WTC11 (cell line): ENCODE measurements at regions not wholly inside any gene's neighbourhood (a gene's known extent, or its start where the extent isn't known, plus 50 kb on each side); places are given as distances from the start of the nearest gene placed in this dataset.

Source experiments
- ATAC-seq: fragments of 200-7000 bp; cut with Tn5 transposase; 2 replicates; pipeline ENCODE4 v1.10.0; 2021; ENCODE audit warnings: mild to moderate bottlenecking, moderate library complexity
- CTCF ChIA-PET: fragments of 300-600 bp; sonication (Branson Sonifier 250); formaldehyde crosslinking; loops from one replicate; lab custom pipeline; 2021; ENCODE audit warnings: antibody characterized with exemption; lab: Charles Lee
- POLR2A ChIA-PET: fragments of 350-600 bp; sonication (Branson Sonifier 250); formaldehyde crosslinking; loops from one replicate; lab custom pipeline; 2021; ENCODE audit warnings: antibody characterized with exemption; lab: Charles Lee
- DNase-seq: peaks from one replicate; pipeline ENCODE4 v3.0.0; 2021; ENCODE audit warnings: low spot score
- H3K27ac Mint-ChIP-seq: 2 replicates; pipeline ENCODE4 v1.8.0; 2021; ENCODE audit warnings: mixed read lengths
- H3K27me3 Mint-ChIP-seq: 2 replicates; pipeline ENCODE4 v1.8.0; 2021; ENCODE audit warnings: low read depth, mild to moderate bottlenecking, moderate library complexity, mixed read lengths
- H3K36me3 Mint-ChIP-seq: 2 replicates; pipeline ENCODE4 v1.8.0; 2021; ENCODE audit warnings: mixed read lengths
- H3K4me1 Mint-ChIP-seq: 2 replicates; pipeline ENCODE4 v1.8.0; 2022; ENCODE audit warnings: mixed read lengths
- H3K4me3 Mint-ChIP-seq: 2 replicates; pipeline ENCODE4 v1.8.0; 2021; ENCODE audit warnings: mild to moderate bottlenecking, moderate library complexity, mixed read lengths
- H3K9me3 Mint-ChIP-seq: 2 replicates; pipeline ENCODE4 v1.8.0; 2021; ENCODE audit warnings: mixed read lengths
- ARID4B ChIP-seq: sonication (generic); formaldehyde crosslinking; IDR thresholded peaks from 2 replicates; pipeline ENCODE4 v1.8.0; 2023; ENCODE audit warnings: missing genetic modification reagents, mild to moderate bottlenecking, borderline replicate concordance
- CREM ChIP-seq: sonication (generic); formaldehyde crosslinking; IDR thresholded peaks from 2 replicates; pipeline ENCODE4 v1.8.1; 2022; ENCODE audit warnings: mild to moderate bottlenecking, missing genetic modification reagents, moderate library complexity
- CTCF ChIP-seq: fragments of 200-600 bp; IDR thresholded peaks from 2 replicates; pipeline ENCODE4 v1.8.0; 2022; ENCODE audit warnings: antibody characterized with exemption
- ELF4 ChIP-seq: sonication (generic); formaldehyde crosslinking; IDR thresholded peaks from 2 replicates; pipeline ENCODE4 v1.8.1; 2022; ENCODE audit warnings: low read depth, mild to moderate bottlenecking, moderate library complexity, missing genetic modification reagents
- FOXP4 ChIP-seq: sonication (generic); formaldehyde crosslinking; IDR thresholded peaks from 2 replicates; pipeline ENCODE4 v1.8.0; 2022; ENCODE audit warnings: mild to moderate bottlenecking, missing genetic modification reagents
- GABPB1 ChIP-seq: sonication (generic); formaldehyde crosslinking; IDR thresholded peaks from 2 replicates; pipeline ENCODE4 v1.8.1; 2023; ENCODE audit warnings: mild to moderate bottlenecking, missing genetic modification reagents
- GTF2I ChIP-seq: fragments of 250-450 bp; sonication (Bioruptor Pico); conservative IDR thresholded peaks from 2 replicates; pipeline ENCODE4 v1.4.0; 2021; ENCODE audit warnings: mild to moderate bottlenecking
- JAZF1 ChIP-seq: fragments of 250-450 bp; sonication (Bioruptor Pico); IDR thresholded peaks from 2 replicates; pipeline ENCODE4 v1.9.0; 2021; ENCODE audit warnings: moderate library complexity, mild to moderate bottlenecking, inconsistent platforms
- JUN ChIP-seq: sonication (generic); formaldehyde crosslinking; IDR thresholded peaks from 2 replicates; pipeline ENCODE4 v1.8.0; 2023; ENCODE audit warnings: mild to moderate bottlenecking, missing genetic modification reagents
- MLX ChIP-seq: sonication (generic); formaldehyde crosslinking; IDR thresholded peaks from 2 replicates; pipeline ENCODE4 v1.8.1; 2023; ENCODE audit warnings: mild to moderate bottlenecking, missing genetic modification reagents, moderate library complexity
- NFE2L1 ChIP-seq: sonication (generic); formaldehyde crosslinking; IDR thresholded peaks from 2 replicates; pipeline ENCODE4 v1.8.1; 2023; ENCODE audit warnings: missing genetic modification reagents
- SMAD4 ChIP-seq: sonication (generic); formaldehyde crosslinking; IDR thresholded peaks from 2 replicates; pipeline ENCODE4 v1.8.0; 2022; ENCODE audit warnings: mild to moderate bottlenecking, missing genetic modification reagents
- SOX15 ChIP-seq: fragments of 250-450 bp; sonication (Bioruptor Pico); IDR thresholded peaks from 2 replicates; pipeline ENCODE4 v1.9.0; 2021; ENCODE audit warnings: mild to moderate bottlenecking
- ZBTB43 ChIP-seq: sonication (generic); formaldehyde crosslinking; IDR thresholded peaks from 2 replicates; pipeline ENCODE4 v1.8.1; 2023; ENCODE audit warnings: mild to moderate bottlenecking, missing genetic modification reagents
- ZNF317 ChIP-seq: sonication (generic); formaldehyde crosslinking; IDR thresholded peaks from 2 replicates; pipeline ENCODE4 v1.8.1; 2023; ENCODE audit warnings: low read depth, mild to moderate bottlenecking, moderate library complexity, missing genetic modification reagents, borderline replicate concordance

- no peak for TF ChIP-seq ARID4B (CRISPR knock-in tag)
- TF ChIP-seq JAZF1 (CRISPR knock-in tag) = no peak
- no peak for TF ChIP-seq CTCF
- no peak for TF ChIP-seq GABPB1
These were observed 95.7 kb upstream of the IGSF10 start (continued) for GRCh38 chr3:151556596-151556995.

GRCh38 chr3:151555523-151555922 is 94.7 kb upstream of the IGSF10 start:
- peaks cover 8% of the 10 kb centered on the region; the same call in 1 of the 2 replicates for H3K9me3 Mint-ChIP-seq
- H3K4me1 Mint-ChIP-seq = peaks cover 22% of the 10 kb centered on the region
- no peak overlapping the region for H3K4me3 Mint-ChIP-seq
- DNase-seq = no peak
- ChIA-PET POLR2A (interaction anchor here (1.1 kb wide), 1 partner anchor 29 kb away, joined by 3 read pairs; no protein-coding TSS in a partner anchor), CTCF (no interaction called here)
- TF ChIP-seq GTF2I (CRISPR knock-in tag) (no peak), SMAD4 (CRISPR knock-in tag) (no peak)
- no peak overlapping the region for H3K27ac Mint-ChIP-seq
- no peaks in the 10 kb centered on the region for H3K36me3 Mint-ChIP-seq
- no peak for ATAC-seq
- H3K27me3 Mint-ChIP-seq = no peaks in the 10 kb centered on the region

- ATAC-seq (no peak), DNase-seq (no peak)
- Mint-ChIP-seq H3K9me3 (no peaks in the 10 kb centered on the region), H3K27ac (no peak overlapping the region), H3K4me3 (no peak overlapping the region), H3K27me3 (no peaks in the 10 kb centered on the region), H3K36me3 (no peaks in the 10 kb centered on the region), H3K4me1 (peaks cover 7% of the 10 kb centered on the region)
- POLR2A ChIA-PET = interaction anchor here (0.6 kb wide), 1 partner anchor 51 kb away, joined by 3 read pairs; no protein-coding TSS in a partner anchor
- TF ChIP-seq SOX15 = no peak
- no peak for TF ChIP-seq FOXP4 (CRISPR knock-in tag)
- TF ChIP-seq NFE2L1 (CRISPR knock-in tag) = no peak
- no peak for TF ChIP-seq ZNF317 (CRISPR knock-in tag)
- CTCF ChIA-PET = no interaction called here
These were observed 93.0 kb upstream of the IGSF10 start for GRCh38 chr3:151553888-151554287.

GRCh38 chr3:151552589-151552988 is 91.7 kb upstream of the IGSF10 start:
- ATAC-seq = no peak
- CTCF ChIA-PET = no interaction called here
- TF ChIP-seq JUN = no peak
- TF ChIP-seq SMAD4 (CRISPR knock-in tag) = no peak
- TF ChIP-seq CREM = no peak
- no peak for TF ChIP-seq ZBTB43 (CRISPR knock-in tag)
- TF ChIP-seq ELF4 = no peak
- no peak for TF ChIP-seq MLX

More at GRCh38 chr3:151552589-151552988, 91.7 kb upstream of the IGSF10 start:
- Mint-ChIP-seq H3K4me1 (peaks cover 7% of the 10 kb centered on the region), H3K4me3 (no peak overlapping the region), H3K36me3 (no peaks in the 10 kb centered on the region), H3K27me3 (no peaks in the 10 kb centered on the region), H3K9me3 (no peaks in the 10 kb centered on the region), H3K27ac (no peak overlapping the region)
- POLR2A ChIA-PET = no interaction called here
- DNase-seq = no peak
